Endodermal cell (in vitro differentiated cells): ENCODE measurements at regions not wholly inside any gene's neighbourhood (a gene's known extent, or its start where the extent isn't known, plus 50 kb on each side); places are given as distances from the start of the nearest gene placed in this dataset.

Experiments used
- DNase-seq: peaks from one replicate; pipeline ENCODE4 v3.0.0-alpha.2; 2017
- H3K27ac ChIP-seq: 2 replicates; pipeline ENCODE4 v1.5.1; 2013; ENCODE audit warnings: mild to moderate bottlenecking, low read depth, low read length, moderate library complexity
- H3K27me3 ChIP-seq: 2 replicates; pipeline ENCODE4 v1.6.1; 2013; ENCODE audit warnings: mild to moderate bottlenecking, low read length, moderate library complexity; ENCODE audit not compliant: insufficient read depth, control insufficient read depth, poor library complexity, severe bottlenecking
- H3K36me3 ChIP-seq: 2 replicates; pipeline ENCODE4 v1.7.0; 2013; ENCODE audit warnings: mild to moderate bottlenecking, low read length, moderate library complexity; ENCODE audit not compliant: control insufficient read depth, insufficient read depth
- H3K4me1 ChIP-seq: one replicate; pipeline ENCODE4 v1.7.0; 2013; ENCODE audit warnings: low read length; ENCODE audit not compliant: control insufficient read depth, insufficient read depth
- H3K4me3 ChIP-seq: 2 replicates; pipeline ENCODE4 v1.5.1; 2013; ENCODE audit warnings: mild to moderate bottlenecking, low read length, moderate library complexity
- H3K9ac ChIP-seq: 2 replicates; pipeline ENCODE4 v1.6.1; 2013; ENCODE audit warnings: mild to moderate bottlenecking, low read length, moderate library complexity; ENCODE audit not compliant: poor library complexity, severe bottlenecking; ENCODE audit errors: extremely low read depth
- H3K9me3 ChIP-seq: 2 replicates; pipeline ENCODE4 v1.6.1; 2013; ENCODE audit warnings: mild to moderate bottlenecking, low read length, moderate library complexity; ENCODE audit not compliant: control insufficient read depth
- H3K27ac Mint-ChIP-seq: 2 replicates; pipeline ENCODE4 v1.8.0; 2020; ENCODE audit warnings: mixed read lengths
- H3K27me3 Mint-ChIP-seq: 2 replicates; pipeline ENCODE4 v1.8.0; 2021; ENCODE audit warnings: mild to moderate bottlenecking, mixed read lengths; ENCODE audit not compliant: insufficient read depth
- H3K36me3 Mint-ChIP-seq: 2 replicates; pipeline ENCODE4 v1.8.0; 2020; ENCODE audit warnings: low read depth, mixed read lengths
- H3K4me1 Mint-ChIP-seq: 2 replicates; pipeline ENCODE4 v1.8.0; 2020; ENCODE audit warnings: mixed read lengths
- H3K4me3 Mint-ChIP-seq: 2 replicates; pipeline ENCODE4 v1.8.0; 2020; ENCODE audit warnings: mild to moderate bottlenecking, moderate library complexity, mixed read lengths
- H3K9me3 Mint-ChIP-seq: 2 replicates; pipeline ENCODE4 v1.8.0; 2020; ENCODE audit warnings: mild to moderate bottlenecking, mixed read lengths
- WGBS, 2 experiments: methylation state at CpG; one replicate each; pipeline versions ENCODE4 v1.1.5 to v1.1.7; 2013; ENCODE audit warnings: missing lambda C conversion rate in 2 of 2, mixed read lengths in 1 of 2; ENCODE audit not compliant: insufficient coverage in 1 of 2, insufficient read length in 1 of 2; 5-methylcytosine and 5-hydroxymethylcytosine counted together
- TF ChIP-seq, protein P1 (sequence below): fragments of 200-600 bp; sonication (generic); conservative IDR thresholded peaks from 2 replicates; pipeline ENCODE4 v1.5.0; 2021; ENCODE audit warnings: antibody characterized with exemption, mild to moderate bottlenecking

DNA sequence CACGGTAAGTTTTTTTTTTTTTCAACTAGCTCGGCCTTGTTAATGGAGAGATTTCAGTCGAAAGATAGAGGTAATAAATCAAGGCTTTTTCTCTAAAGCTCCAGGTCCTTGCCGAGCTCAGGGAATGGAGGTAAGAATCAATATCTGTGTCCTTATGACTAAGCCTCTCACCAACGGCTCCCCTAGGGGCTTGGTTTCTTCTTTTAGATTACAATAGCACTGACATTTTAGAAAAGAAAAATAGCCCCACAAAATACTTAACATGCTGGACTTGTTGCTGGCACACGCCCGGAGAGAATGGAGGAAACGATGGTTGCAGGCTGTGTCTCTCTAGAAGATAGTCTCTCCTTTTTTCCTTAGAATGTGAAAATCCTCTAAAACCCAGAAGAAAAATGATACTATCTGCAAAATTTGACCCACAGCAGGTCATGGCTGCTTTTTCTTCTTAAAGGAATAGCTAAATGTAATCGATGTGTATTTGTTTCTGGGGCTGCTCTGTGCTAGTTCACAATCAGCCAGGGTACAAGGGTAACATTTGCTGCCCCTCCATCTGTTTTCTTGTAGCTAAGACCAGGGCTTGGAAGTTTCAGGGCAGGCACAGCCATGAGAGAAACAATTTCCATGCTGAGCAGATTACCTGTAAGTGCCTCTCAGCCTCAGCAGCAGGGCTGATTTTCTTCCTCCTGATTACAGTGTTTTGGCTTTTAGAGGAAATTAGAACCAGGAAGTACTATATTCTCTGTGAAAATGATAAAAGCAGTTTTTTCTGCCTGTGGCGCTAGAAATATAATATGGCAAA is 86.2 kb upstream of the GNG12 start:
- H3K4me1 ChIP-seq, result no peaks in the 10 kb centered on the region
- no peaks in the 10 kb centered on the region for H3K27me3 ChIP-seq
- TF ChIP-seq, protein P1, sequence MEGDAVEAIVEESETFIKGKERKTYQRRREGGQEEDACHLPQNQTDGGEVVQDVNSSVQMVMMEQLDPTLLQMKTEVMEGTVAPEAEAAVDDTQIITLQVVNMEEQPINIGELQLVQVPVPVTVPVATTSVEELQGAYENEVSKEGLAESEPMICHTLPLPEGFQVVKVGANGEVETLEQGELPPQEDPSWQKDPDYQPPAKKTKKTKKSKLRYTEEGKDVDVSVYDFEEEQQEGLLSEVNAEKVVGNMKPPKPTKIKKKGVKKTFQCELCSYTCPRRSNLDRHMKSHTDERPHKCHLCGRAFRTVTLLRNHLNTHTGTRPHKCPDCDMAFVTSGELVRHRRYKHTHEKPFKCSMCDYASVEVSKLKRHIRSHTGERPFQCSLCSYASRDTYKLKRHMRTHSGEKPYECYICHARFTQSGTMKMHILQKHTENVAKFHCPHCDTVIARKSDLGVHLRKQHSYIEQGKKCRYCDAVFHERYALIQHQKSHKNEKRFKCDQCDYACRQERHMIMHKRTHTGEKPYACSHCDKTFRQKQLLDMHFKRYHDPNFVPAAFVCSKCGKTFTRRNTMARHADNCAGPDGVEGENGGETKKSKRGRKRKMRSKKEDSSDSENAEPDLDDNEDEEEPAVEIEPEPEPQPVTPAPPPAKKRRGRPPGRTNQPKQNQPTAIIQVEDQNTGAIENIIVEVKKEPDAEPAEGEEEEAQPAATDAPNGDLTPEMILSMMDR, result no peak
- H3K27ac Mint-ChIP-seq, result no peak overlapping the region
- no peak overlapping the region for H3K27ac ChIP-seq
- H3K9me3 Mint-ChIP-seq, result no peaks in the 10 kb centered on the region
- no peaks in the 10 kb centered on the region for H3K9me3 ChIP-seq
- WGBS, 2 experiments, result 85 to 87% methylated on average over 3 to 10 of the region's 10 CpGs
- DNase-seq, result no peak
- no peak overlapping the region for H3K9ac ChIP-seq
- peaks cover 3% of the 10 kb centered on the region for H3K27me3 Mint-ChIP-seq
- no peaks in the 10 kb centered on the region for H3K36me3 ChIP-seq
- no peaks in the 10 kb centered on the region for H3K36me3 Mint-ChIP-seq
- H3K4me1 Mint-ChIP-seq, result no peaks in the 10 kb centered on the region
- H3K4me3 Mint-ChIP-seq, result no peak overlapping the region
- H3K4me3 ChIP-seq, result no peak overlapping the region

DNA sequence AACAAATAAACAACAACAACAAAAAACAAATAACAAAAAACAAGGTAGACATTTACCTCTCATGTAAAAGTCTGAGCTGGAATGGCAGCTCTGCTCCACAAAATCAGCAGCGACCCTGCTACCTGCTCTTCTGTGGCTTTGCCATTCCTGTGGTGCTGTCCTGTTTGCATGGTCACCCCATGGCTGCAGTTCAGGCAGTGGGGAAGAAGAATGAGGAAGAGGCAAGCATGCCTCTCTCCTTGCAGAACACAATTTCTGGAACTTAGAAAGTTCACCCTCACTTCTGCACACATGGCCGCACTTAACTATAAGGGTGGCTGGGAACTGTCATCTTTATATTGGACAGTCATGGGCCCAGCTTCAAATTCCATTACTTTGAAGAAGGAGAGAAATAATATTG is 84.8 kb upstream of the GNG12 start:
- peaks cover 3% of the 10 kb centered on the region for H3K27me3 Mint-ChIP-seq
- H3K9me3 ChIP-seq, result no peaks in the 10 kb centered on the region
- H3K4me3 ChIP-seq, result no peak overlapping the region
- no peaks in the 10 kb centered on the region for H3K36me3 Mint-ChIP-seq
- no peaks in the 10 kb centered on the region for H3K9me3 Mint-ChIP-seq
- H3K4me1 Mint-ChIP-seq, result no peaks in the 10 kb centered on the region
- no peak overlapping the region for H3K27ac Mint-ChIP-seq
- no peak for DNase-seq
- no peaks in the 10 kb centered on the region for H3K4me1 ChIP-seq
- WGBS, 2 experiments, result 97 to 100% methylated on average over 1 to 2 of the region's 2 CpGs
- no peak overlapping the region for H3K27ac ChIP-seq
- no peak overlapping the region for H3K4me3 Mint-ChIP-seq
- no peak overlapping the region for H3K9ac ChIP-seq
- no peaks in the 10 kb centered on the region for H3K36me3 ChIP-seq
- TF ChIP-seq, protein P1, result no peak
- H3K27me3 ChIP-seq, result no peaks in the 10 kb centered on the region

DNA sequence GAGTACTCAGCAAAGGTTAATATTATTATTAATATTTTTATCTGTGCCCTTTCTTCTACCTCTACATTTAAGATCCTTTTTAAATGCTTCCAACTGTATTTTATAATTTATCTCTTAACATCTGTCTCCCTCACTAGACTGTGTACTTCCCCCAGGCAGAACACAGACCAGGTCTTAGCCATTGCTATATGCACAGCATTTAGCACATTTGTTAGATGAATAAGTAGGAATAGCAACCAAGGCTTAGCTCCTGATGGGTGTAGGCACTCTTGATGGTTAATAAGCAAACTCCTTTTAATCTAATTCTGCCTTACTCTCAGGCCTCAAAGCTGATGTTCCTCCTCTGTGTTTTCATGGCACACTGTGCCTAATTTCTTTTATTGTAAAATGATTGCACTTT is 83.7 kb upstream of the GNG12 start:
- H3K36me3 ChIP-seq, result no peaks in the 10 kb centered on the region
- no peaks in the 10 kb centered on the region for H3K4me1 ChIP-seq
- no peak overlapping the region for H3K27ac ChIP-seq
- DNase-seq, result no peak
- H3K4me1 Mint-ChIP-seq, result no peaks in the 10 kb centered on the region
- no peaks in the 10 kb centered on the region for H3K9me3 Mint-ChIP-seq
- peaks cover 3% of the 10 kb centered on the region for H3K27me3 Mint-ChIP-seq
- H3K27ac Mint-ChIP-seq, result no peak overlapping the region
- no peak overlapping the region for H3K9ac ChIP-seq
- H3K4me3 Mint-ChIP-seq, result no peak overlapping the region
- TF ChIP-seq, protein P1, result no peak
- H3K27me3 ChIP-seq, result no peaks in the 10 kb centered on the region
- H3K4me3 ChIP-seq, result no peak overlapping the region
- H3K9me3 ChIP-seq, result no peaks in the 10 kb centered on the region
- H3K36me3 Mint-ChIP-seq, result no peaks in the 10 kb centered on the region
